Coronary artery (tissue), 2 donors: ENCODE measurements at regions not wholly inside any gene's neighbourhood (a gene's known extent, or its start where the extent isn't known, plus 50 kb on each side); places are given as distances from the start of the nearest gene placed in this dataset.
"Not testable (repeated sequence)": the region's sequence is repeated elsewhere in the genome, so short reads cannot be mapped to it uniquely, and the experiment has no call there.

ENCODE experiments used
- DNase-seq: peaks from one replicate; pipeline ENCODE4 v3.0.0-alpha.2; 2017; ENCODE audit warnings: low spot score
- H3K27ac ChIP-seq, 2 donors: fragments of 200-600 bp; sonication (generic); one replicate each; pipeline ENCODE4 v1.5.1; 2016 to 2019
- H3K4me3 ChIP-seq: fragments of 200-600 bp; sonication (generic); 2 replicates; pipeline ENCODE4 v1.5.1; 2016; ENCODE audit warnings: mild to moderate bottlenecking, moderate library complexity
- TF ChIP-seq, protein P1 (sequence below): fragments of 200-600 bp; sonication (generic); IDR thresholded peaks from one replicate; pipeline ENCODE4 v1.5.1; 2019; ENCODE audit warnings: antibody characterized with exemption

DNA sequence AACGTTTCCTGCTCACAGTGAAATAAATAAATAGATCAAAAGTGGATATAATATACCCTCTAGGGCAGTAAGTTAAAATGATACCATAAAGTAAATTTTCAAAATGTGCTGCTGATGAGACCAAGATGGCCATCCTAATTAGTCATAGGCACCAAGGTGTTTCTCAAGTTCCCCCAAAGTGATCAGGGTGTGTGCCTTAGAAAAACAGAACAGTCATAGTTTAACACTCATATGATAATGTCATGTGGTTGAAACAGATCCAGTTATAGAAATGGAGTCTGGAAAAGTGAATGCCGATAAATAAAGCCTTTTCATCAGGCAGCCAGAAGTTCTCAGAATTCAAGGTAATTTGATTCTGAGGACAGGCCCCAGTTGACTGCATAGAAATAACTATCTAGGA, 161.5 kb upstream of the CDKN2B start:
- H3K4me3 ChIP-seq: no peak overlapping the region
- no peak for DNase-seq
- H3K27ac ChIP-seq: no peak overlapping the region
- TF ChIP-seq, protein P1, sequence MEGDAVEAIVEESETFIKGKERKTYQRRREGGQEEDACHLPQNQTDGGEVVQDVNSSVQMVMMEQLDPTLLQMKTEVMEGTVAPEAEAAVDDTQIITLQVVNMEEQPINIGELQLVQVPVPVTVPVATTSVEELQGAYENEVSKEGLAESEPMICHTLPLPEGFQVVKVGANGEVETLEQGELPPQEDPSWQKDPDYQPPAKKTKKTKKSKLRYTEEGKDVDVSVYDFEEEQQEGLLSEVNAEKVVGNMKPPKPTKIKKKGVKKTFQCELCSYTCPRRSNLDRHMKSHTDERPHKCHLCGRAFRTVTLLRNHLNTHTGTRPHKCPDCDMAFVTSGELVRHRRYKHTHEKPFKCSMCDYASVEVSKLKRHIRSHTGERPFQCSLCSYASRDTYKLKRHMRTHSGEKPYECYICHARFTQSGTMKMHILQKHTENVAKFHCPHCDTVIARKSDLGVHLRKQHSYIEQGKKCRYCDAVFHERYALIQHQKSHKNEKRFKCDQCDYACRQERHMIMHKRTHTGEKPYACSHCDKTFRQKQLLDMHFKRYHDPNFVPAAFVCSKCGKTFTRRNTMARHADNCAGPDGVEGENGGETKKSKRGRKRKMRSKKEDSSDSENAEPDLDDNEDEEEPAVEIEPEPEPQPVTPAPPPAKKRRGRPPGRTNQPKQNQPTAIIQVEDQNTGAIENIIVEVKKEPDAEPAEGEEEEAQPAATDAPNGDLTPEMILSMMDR: no peak

DNA sequence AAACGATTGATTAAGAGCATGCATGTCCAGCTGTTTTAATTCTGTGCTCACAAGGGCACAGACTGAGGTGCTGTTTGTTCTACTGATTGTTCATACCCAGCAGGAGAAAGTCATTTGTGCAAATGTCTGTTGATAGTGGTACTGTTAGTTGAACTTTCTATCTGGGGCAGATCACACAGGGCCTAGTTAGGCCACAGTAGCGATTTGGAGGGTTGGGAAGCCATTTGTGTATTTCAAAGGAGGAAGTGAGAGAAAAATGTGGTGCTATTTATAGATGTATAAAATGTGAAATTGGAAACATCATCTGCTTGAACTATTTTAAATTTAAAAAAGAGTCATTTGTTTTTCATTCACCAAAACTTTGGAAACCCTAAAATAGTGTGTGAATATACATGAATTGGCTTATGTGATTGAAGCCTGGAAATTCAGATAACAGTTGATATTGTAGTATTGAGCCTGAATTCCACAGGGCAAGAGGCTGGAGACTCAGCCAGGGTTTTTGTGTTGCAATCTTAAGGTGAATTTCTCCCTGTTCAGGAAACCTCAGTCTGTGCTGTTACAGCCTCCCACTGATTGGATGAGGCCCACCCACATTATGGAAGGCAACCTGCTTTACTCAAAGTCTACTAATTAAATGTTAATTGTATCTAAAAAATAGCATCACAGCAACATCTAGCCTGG, 162.0 kb upstream of the CDKN2B start:
- TF ChIP-seq, protein P1: no peak
- DNase-seq: no peak
- no peak overlapping the region for H3K4me3 ChIP-seq
- no peak overlapping the region for H3K27ac ChIP-seq

DNA sequence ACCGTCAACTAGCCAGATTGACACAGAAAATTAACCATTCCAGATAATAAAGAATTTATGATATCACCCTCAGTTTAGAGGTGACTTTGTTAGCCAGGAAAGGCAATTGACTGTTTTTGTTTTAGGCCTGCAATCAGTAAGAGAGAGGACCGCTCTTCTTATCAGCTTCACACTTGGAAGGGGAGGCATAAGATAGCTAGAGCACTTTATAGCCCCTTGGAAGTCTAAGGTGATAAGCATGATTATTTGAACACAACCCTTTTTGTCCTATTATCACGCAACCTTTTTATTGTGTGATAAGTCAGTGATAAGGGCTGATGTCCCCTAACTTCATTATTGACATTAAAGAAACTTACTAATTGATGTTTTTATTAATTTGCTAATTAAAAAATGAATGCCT, 162.6 kb upstream of the CDKN2B start:
- DNase-seq: no peak
- H3K27ac ChIP-seq: no peak overlapping the region
- no peak overlapping the region for H3K4me3 ChIP-seq
- TF ChIP-seq, protein P1: no peak

DNA sequence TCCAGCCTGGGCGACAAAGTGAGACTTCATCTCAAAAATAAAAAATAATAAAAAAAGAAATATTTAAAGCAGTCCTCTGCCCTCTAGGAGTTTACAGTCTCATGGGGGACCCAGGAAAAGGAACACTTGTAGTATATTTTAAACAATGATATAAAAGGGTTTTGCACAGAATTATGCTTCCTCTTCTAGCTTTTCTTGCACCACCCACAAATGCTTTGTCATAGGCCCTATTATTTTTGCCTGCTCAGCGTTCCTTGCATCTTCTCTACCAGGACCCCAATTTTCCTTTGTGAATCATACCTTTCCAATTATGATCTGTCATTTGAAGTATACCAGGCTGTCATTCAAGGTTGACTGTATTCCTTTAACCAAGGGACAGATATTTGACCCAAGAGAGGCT, 164.8 kb upstream of the CDKN2B start:
- TF ChIP-seq, protein P1: no peak
- no peak for DNase-seq
- Histone ChIP-seq H3K4me3 (no peak overlapping the region), H3K27ac (no peak overlapping the region)

DNA sequence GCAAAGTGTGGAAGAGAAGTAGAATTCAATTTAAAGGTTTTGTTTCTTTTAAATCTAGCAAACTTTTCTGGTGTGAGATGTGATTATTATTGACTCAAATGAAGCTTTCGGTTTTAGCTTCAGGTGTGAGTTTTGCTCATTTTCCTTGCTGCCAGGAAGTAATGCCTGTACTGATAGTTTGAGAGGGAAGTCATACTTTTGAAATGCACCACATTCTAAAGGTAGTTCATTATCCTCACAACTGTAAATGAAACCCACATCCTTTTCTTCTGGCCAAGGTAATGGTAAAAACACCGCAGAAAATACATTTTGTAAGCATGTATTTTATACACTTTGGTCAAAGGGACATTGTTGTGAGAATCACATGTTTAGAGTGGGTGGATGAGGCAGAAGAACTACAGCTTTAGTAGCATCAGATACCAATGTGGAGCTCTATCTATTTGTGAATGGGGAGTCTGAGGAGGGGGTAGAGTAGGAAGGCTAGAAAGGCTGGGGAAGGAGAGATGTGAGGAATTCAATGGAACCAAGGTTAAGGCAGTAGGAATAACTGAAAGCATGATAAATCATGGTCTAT, 167.0 kb upstream of the CDKN2B start:
- H3K27ac ChIP-seq: no peak overlapping the region

DNA sequence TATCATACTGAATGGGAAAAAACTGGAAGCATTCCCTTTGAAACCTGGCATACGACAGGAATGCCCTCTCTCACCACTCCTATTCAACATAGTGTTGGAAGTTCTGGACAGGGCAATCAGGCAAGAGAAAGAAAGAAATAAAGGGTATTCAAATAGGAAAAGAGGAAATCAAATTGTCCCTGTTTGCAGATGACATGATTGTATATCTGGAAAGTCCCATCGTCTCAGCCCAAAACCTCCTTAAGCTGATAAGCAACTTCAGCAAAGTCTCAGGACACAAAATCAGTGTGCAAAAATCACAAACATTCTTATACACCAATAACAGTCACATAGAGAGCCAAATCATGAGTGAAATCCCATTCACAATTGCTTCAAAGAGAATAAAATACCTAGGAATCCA, 171.9 kb upstream of the CDKN2B start:
- H3K27ac ChIP-seq, DNase-seq, H3K4me3 ChIP-seq: not testable (repeated sequence)

More for the DNA sequence above, 167.0 kb upstream of the CDKN2B start:
- TF ChIP-seq, protein P1: no peak
- DNase-seq: no peak
- no peak overlapping the region for H3K4me3 ChIP-seq

DNA sequence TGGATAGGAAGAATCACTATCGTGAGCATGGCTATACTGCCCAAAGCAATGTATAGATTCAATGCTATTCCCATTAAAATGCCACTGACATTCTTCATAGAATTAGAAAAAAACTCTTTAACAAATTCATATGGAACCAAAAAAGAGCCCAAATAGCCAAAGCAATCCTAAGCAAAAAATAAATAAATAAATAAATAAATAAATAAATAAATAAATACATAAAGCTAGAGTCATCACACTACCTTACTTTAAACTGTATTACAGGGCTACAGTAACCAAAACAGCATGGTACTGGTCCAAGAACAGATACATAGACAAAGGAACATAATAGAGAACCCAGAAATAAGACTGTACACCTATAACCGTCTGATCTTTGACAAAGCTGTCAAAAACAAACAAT, 180.4 kb upstream of the CDKN2B start:
- TF ChIP-seq, protein P1: no peak
- Histone ChIP-seq H3K27ac (no peak overlapping the region), H3K4me3 (no peak overlapping the region)
- DNase-seq: no peak

DNA sequence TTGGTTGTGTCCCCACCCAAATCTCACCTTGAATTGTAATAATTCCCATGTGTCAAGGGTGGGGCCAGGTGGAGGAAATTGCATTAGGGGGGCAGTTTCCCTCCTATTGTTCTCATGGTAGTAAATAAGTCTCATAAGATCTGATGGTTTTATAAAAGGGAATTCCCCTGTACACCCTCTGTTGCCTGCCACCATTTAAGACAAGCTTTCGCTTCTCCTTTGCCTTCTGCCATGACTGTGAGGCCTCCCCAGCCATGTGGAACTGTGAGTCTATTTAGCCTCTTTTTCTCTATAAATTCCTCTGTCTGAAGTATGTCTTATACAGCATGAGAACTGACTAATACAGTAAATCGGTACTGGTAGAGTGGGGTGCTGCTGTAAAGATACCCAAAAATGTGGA, 187.9 kb upstream of the CDKN2B start:
- not testable (repeated sequence) for H3K27ac ChIP-seq, H3K4me3 ChIP-seq, DNase-seq
